B cell (primary cell): ENCODE measurements at regions not wholly inside any gene's neighbourhood (a gene's known extent, or its start where the extent isn't known, plus 50 kb on each side); places are given as distances from the start of the nearest gene placed in this dataset.
"Not testable (repeated sequence)": the region's sequence is repeated elsewhere in the genome, so short reads cannot be mapped to it uniquely, and the experiment has no call there.

ENCODE experiments used
- EZH2 ChIP-seq: IDR thresholded peaks from 2 replicates; pipeline ENCODE4 v1.6.1; 2012; ENCODE audit warnings: borderline replicate concordance, low read depth, mild to moderate bottlenecking, moderate library complexity, low read length; ENCODE audit not compliant: insufficient read depth, poor library complexity, severe bottlenecking
- TF ChIP-seq, protein P1 (sequence below): fragments of 200-600 bp; IDR thresholded peaks from one replicate; pipeline ENCODE4 v1.8.0; 2022; ENCODE audit warnings: antibody characterized with exemption, mild to moderate bottlenecking

DNA sequence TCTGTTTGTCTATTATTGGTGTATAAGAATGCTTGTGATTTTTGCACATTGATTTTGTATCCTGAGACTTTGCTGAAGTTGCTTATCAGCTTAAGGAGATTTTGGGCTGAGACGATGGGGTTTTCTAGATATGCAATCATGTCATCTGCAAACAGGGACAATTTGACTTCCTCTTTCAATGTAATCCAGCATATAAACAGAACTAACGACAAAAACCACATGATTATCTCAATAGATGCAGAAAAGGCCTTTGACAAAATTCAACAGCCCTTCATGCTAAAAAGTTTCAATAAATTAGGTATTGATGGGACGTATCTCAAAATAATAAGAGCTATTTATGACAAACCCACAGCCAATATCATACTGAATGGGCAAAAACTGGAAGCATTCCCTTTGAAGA lies 399.0 kb upstream of the MAN1A1 start:
- not testable (repeated sequence) for TF ChIP-seq EZH2
- TF ChIP-seq, protein P1, sequence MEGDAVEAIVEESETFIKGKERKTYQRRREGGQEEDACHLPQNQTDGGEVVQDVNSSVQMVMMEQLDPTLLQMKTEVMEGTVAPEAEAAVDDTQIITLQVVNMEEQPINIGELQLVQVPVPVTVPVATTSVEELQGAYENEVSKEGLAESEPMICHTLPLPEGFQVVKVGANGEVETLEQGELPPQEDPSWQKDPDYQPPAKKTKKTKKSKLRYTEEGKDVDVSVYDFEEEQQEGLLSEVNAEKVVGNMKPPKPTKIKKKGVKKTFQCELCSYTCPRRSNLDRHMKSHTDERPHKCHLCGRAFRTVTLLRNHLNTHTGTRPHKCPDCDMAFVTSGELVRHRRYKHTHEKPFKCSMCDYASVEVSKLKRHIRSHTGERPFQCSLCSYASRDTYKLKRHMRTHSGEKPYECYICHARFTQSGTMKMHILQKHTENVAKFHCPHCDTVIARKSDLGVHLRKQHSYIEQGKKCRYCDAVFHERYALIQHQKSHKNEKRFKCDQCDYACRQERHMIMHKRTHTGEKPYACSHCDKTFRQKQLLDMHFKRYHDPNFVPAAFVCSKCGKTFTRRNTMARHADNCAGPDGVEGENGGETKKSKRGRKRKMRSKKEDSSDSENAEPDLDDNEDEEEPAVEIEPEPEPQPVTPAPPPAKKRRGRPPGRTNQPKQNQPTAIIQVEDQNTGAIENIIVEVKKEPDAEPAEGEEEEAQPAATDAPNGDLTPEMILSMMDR: not testable (repeated sequence)
